T-helper 17 cell (primary cell): ENCODE measurements at regions not wholly inside any gene's neighbourhood (a gene's known extent, or its start where the extent isn't known, plus 50 kb on each side); places are given as distances from the start of the nearest gene placed in this dataset.
A peak's percentile ranks its signal among the peaks of the same experiment; 100 is the strongest.

Experiments used
- ATAC-seq: fragments of 150-1000 bp; cut with Tn5 transposase; 2 replicates; pipeline ENCODE4 v1.10.0; 2021; ENCODE audit warnings: mild to moderate bottlenecking, moderate library complexity
- DNase-seq, 3 donors: peaks; one replicate each; pipeline versions ENCODE4 v3.0.0 to v3.0.0-alpha.2; 2020 to 2021
- H3K9me3 ChIP-seq: one replicate; pipeline ENCODE4 v1.7.0; 2013; ENCODE audit warnings: low read length, mild to moderate bottlenecking; ENCODE audit not compliant: control insufficient read depth, poor library complexity, severe bottlenecking
- H3K27ac Mint-ChIP-seq: one replicate; pipeline ENCODE4 v1.8.0; 2022; ENCODE audit warnings: mild to moderate bottlenecking, moderate library complexity, mixed read lengths
- H3K27me3 Mint-ChIP-seq: one replicate; pipeline ENCODE4 v1.8.0; 2022; ENCODE audit warnings: mixed read lengths
- H3K36me3 Mint-ChIP-seq: one replicate; pipeline ENCODE4 v1.8.0; 2022; ENCODE audit warnings: low read depth, mixed read lengths
- H3K4me1 Mint-ChIP-seq: one replicate; pipeline ENCODE4 v1.8.0; 2022; ENCODE audit warnings: mild to moderate bottlenecking, mixed read lengths
- H3K4me3 Mint-ChIP-seq: one replicate; pipeline ENCODE4 v1.8.0; 2022; ENCODE audit warnings: mild to moderate bottlenecking, moderate library complexity, mixed read lengths

DNA sequence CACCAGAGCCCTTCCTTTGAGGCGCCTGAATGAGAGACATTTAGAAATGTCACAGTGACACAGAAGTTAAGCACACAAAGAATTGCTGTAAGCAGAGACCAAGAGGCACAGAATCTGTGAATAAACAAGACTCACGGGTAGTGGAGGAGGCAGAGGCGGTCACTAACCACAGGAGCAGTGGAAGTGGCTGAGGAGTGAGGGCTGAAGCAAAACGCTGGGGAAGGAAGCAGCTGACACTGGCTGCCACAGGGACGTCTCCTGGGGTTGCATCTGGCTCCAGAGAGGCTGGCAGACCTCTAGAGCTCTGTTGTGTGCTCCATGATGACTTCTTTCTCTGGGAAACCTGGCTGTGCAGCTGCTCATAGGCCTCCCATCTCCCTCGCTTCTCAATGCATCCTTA, 65.0 kb upstream of the SLC2A12 start:
- DNase-seq: no peak
- H3K27ac Mint-ChIP-seq: no peak overlapping the region
- ATAC-seq: no peak
- peaks cover 8% of the 10 kb centered on the region for H3K4me1 Mint-ChIP-seq
- H3K9me3 ChIP-seq: no peaks in the 10 kb centered on the region
- peaks cover 6% of the 10 kb centered on the region for H3K36me3 Mint-ChIP-seq
- peaks cover 21% of the 10 kb centered on the region for H3K27me3 Mint-ChIP-seq
- no peak overlapping the region for H3K4me3 Mint-ChIP-seq

DNA sequence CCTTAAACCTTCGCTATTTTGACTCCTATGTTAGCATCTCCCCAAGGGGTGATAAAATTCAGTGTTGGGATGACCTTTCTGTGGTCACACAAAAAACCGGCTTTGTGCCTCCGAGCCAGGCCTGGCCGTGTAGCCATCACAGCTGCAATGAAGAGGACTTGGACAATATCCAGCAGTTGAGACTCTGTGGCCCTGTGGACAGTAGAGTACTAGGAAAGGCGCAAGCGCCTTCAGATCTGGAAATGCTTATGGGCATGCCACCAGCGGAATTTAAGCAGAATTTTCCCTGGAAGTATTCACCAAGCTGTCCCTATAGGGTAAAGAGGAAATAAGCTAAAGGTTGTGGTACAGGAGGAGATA, 63.3 kb upstream of the SLC2A12 start:
- no peak for DNase-seq
- no peaks in the 10 kb centered on the region for H3K9me3 ChIP-seq
- peaks cover 6% of the 10 kb centered on the region for H3K36me3 Mint-ChIP-seq
- no peak overlapping the region for H3K4me3 Mint-ChIP-seq
- H3K27me3 Mint-ChIP-seq: peaks cover 21% of the 10 kb centered on the region
- H3K4me1 Mint-ChIP-seq: peaks cover 8% of the 10 kb centered on the region
- no peak overlapping the region for H3K27ac Mint-ChIP-seq
- no peak for ATAC-seq

DNA sequence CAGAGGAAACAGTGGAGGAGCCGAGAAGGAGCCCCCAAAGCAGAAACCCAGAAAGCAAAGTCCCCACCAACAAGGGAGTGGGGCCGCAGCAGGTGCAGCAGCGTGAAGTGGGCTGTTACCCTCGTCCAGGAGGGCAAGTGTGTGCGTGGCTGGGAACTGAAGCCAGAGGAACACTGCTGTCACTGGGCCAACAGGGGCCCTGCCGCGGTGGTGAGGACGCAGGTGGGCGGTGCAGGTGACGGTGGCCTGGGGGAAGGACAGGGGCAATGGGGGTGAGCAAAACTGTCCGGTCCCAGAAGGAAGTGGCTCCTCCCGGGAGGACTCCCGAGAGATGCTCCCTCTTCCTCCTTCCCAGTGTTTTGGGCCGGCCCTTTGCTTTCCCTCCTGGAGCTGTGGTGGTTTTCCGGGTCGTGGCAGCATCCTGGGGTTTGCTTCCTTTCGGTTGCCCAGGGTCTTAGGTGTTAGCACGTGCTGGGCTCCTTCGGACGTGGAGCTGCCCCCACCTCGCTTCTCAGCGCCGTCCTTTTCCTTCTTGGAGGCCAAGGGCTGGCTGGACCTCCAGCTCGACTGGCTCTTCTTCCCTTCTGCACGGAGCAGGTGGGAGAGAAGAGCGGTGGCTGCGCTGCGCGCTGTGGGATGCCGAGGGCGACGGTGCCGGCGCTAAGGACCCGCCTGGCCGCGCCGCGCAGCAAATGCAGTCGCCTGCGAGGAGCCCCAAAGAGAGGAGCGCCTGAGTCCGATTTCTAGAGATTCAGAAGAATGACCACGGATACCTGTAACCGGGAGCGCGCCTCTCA, 62.7 kb upstream of the SLC2A12 start:
- no peaks in the 10 kb centered on the region for H3K9me3 ChIP-seq
- Mint-ChIP-seq H3K36me3 (peaks cover 6% of the 10 kb centered on the region), H3K27ac (no peak overlapping the region), H3K4me1 (peaks cover 8% of the 10 kb centered on the region), H3K27me3 (peaks cover 21% of the 10 kb centered on the region), H3K4me3 (no peak overlapping the region)
- DNase-seq (no peak), ATAC-seq (no peak)

DNA sequence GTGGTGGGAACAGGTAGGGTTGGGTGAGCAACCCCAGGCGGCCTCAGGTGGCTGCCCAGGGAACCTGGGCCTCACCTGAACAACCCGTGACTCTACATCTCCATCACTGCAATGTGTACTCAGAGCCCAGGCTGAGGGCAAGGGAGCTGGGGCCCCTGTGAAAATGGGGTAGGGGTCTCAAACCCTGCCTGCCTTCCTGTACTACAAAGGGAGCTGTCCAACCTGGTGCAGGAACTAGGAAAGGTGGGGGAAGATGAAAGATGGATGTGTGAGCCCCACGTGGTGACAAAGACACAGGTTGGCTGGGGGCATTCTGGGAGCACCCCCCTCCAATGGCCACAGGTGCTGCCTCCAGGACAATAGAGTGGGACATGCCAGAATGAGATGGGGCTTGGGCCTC, 62.1 kb upstream of the SLC2A12 start:
- peak overlapping the region; percentile 36 for H3K4me3 Mint-ChIP-seq
- H3K27ac Mint-ChIP-seq: no peak overlapping the region
- peaks cover 21% of the 10 kb centered on the region for H3K27me3 Mint-ChIP-seq
- H3K36me3 Mint-ChIP-seq: peaks cover 6% of the 10 kb centered on the region
- no peaks in the 10 kb centered on the region for H3K9me3 ChIP-seq
- peaks cover 8% of the 10 kb centered on the region for H3K4me1 Mint-ChIP-seq
- DNase-seq: no peak
- no peak for ATAC-seq

- Mint-ChIP-seq H3K4me3 (no peak overlapping the region), H3K4me1 (peaks cover 6% of the 10 kb centered on the region), H3K36me3 (peaks cover 6% of the 10 kb centered on the region), H3K27ac (no peak overlapping the region), H3K27me3 (peaks cover 26% of the 10 kb centered on the region)
- DNase-seq (no peak), ATAC-seq (no peak)
- H3K9me3 ChIP-seq: no peaks in the 10 kb centered on the region
These were observed 59.3 kb upstream of the SLC2A12 start for GRCh38 chr6:134111726-134112125.

DNA sequence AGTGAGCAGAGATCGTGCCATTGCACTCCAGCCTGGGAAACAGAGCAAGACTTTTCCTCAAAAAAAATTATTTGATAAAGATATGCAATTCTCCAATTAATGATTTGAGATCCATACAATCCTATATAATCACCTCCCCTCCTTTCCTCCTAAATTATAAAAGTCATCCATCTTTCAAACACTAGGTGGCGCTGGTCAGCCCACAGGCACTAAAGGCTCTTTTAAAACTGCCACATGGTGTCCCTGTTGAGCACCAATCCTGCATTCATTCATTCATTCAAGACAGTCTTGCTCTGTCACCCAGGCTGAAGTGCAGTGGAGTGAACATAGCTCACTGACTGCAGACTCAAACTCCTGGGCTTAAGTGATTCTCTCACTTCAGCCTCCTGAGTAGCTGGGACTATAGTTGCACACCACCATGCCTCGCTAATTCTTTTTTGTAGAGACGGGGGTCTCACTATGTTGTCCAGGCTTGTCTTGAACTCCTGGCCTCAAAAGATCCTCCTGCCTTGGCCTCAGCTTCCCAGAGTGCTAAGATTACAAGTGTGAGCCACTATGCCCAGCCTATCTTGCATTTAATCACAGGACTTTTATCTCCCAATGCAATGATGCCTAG, 58.7 kb upstream of the SLC2A12 start:
- H3K4me3 Mint-ChIP-seq: no peak overlapping the region
- ATAC-seq: peak; percentile 83
- H3K36me3 Mint-ChIP-seq: peaks cover 6% of the 10 kb centered on the region
- H3K27ac Mint-ChIP-seq: no peak overlapping the region
- peaks cover 26% of the 10 kb centered on the region for H3K27me3 Mint-ChIP-seq
- no peaks in the 10 kb centered on the region for H3K9me3 ChIP-seq
- peak in 2 of 3 donors; percentile 19 to 34 for DNase-seq
- peaks cover 6% of the 10 kb centered on the region for H3K4me1 Mint-ChIP-seq

- Mint-ChIP-seq H3K27me3 (peaks cover 29% of the 10 kb centered on the region), H3K4me3 (no peak overlapping the region), H3K36me3 (no peaks in the 10 kb centered on the region), H3K27ac (no peak overlapping the region), H3K4me1 (no peaks in the 10 kb centered on the region)
- ATAC-seq: no peak
- no peak for DNase-seq
- no peaks in the 10 kb centered on the region for H3K9me3 ChIP-seq
These were observed 54.3 kb upstream of the SLC2A12 start for GRCh38 chr6:134106702-134107101.

DNA sequence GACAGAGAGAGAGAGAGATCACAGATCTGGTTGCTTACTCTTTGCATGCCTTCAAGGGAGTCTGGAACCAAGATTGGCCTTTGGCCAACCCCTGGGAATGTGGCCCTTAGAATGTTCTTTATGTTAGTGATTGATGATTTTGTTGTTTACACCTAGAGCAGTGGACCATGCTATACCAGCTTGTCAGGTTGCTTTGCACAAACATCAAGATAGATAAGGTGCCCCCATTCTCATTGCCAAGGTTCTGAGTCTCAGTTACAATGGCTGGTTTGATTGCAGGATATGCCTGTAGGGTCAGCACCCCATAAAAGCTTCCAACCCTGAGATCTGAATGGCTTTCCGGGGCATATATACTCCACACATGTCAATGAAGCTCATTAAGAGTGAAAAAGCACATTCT, 53.5 kb upstream of the SLC2A12 start:
- H3K9me3 ChIP-seq: no peaks in the 10 kb centered on the region
- no peak overlapping the region for H3K27ac Mint-ChIP-seq
- H3K4me1 Mint-ChIP-seq: no peaks in the 10 kb centered on the region
- H3K27me3 Mint-ChIP-seq: peaks cover 29% of the 10 kb centered on the region
- no peak for DNase-seq
- H3K36me3 Mint-ChIP-seq: no peaks in the 10 kb centered on the region
- no peak overlapping the region for H3K4me3 Mint-ChIP-seq
- ATAC-seq: no peak

DNA sequence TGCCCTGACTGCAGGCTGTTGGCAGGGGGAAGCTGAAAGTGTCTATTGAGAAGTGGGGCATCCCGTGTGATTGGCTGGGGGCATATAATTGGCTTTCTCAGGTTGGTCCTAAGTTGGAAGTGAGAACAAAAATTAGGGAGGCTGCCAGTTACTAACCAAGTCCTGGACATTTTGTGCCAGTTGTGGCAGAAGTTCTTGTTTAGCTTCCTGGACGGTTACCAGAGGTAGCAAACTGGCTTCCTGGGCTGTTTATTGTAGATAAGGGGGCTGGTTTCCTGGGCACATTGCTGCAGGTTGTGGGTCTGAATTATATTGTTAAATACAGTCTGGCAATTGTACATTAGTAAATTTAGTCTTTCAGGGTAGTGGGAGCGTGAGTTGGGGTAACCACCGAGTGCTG, 50.6 kb upstream of the SLC2A12 start:
- Mint-ChIP-seq H3K27ac (no peak overlapping the region), H3K27me3 (peaks cover 38% of the 10 kb centered on the region), H3K4me1 (no peaks in the 10 kb centered on the region), H3K36me3 (peaks cover 5% of the 10 kb centered on the region), H3K4me3 (no peak overlapping the region)
- DNase-seq (no peak), ATAC-seq (no peak)
- H3K9me3 ChIP-seq: no peaks in the 10 kb centered on the region
